ENCODE measurements at regions not wholly inside any gene's neighbourhood (a gene's known extent, or its start where the extent isn't known, plus 50 kb on each side); places are given as distances from the start of the nearest gene placed in this dataset.

DNA sequence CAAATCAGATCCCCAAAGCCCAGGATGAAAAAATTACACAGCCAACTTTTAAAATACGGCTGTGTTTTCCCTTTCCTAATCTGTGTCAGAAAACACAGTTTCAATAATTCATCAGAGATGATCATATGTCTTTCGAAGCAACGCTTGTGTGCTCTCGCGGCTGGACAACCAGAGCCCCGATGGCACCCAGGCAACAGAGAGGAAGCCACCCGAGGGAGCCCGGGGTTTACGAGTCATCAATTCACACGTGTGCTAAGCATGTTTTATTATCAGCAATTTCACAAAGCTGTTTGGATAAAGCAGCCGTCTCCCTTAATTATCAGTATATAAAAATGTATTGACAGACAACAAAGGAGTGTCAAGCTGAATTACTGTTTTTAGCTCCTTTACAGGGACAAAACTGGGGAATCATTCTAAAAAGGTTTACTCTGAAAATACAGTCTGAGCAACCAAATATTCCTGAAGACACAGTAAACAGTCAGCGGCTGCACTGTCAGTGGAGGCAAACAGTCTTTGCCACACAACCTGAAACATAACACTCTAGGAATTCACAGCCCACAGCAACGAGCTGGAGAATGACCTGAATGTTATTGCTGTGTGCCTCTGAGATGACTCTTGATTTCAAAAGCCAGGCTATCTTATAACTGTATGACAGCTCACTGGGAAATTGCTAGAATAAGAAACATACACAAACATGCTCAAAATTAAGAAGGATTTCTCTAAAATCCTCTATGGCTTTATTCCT lies 201.0 kb downstream of the SIPA1L2 start:
- intact Hi-C loops (cut with micrococcal nuclease) (loop anchor here (10.0 kb wide), 1 partner anchor 196 kb away; no protein-coding TSS in a partner anchor), dilution Hi-C loops (cut with MboI; ENCODE audit: extremely low pct_ligation_motif_present, low sequenced_read_pairs) (no loop called here)
- H2AFZ ChIP-seq (ENCODE audit: low read depth, low read length) = no peak overlapping the region

DNA sequence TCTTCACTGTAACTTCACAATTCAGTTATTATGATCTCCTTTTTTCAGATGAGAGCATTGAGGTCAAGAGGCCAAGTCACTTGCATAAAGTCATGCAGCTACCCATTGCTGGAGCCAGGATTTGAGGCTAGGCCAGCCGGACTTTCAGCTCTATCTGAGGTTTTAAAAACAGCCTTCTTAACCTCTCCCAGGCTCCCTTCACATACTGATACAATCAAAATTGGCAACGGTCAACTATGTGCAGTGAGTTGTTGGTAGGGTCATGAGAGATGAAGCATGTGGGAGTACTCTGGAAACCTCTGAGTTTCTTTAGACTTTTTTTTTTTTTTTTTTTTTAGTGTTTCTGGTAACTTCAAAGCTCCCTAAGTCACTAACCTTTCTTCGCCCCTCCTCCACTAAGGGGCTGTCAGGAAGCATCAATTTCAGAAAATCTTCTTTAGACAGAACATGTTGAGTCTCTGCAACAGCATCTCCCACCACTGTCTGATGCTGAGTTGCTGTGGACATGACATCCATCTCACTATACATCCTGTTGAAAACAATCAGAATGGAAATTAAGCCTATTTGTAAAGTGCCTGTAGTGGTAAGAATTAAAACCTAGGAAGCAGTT lies 201.8 kb downstream of the SIPA1L2 start:
- BruUV-seq (replicated peaks) = no TSS peak
- H3K79me2 ChIP-seq (ENCODE audit: control insufficient read depth, insufficient read depth, low read length) = no peaks in the 10 kb centered on the region
- DNase-seq (ENCODE audit: low read depth, low spot score) (no peak), FAIRE-seq (no peak)
- no peak overlapping the region for H3K4me3 ChIP-seq (replicated peaks in 1 of 3; ENCODE audit: insufficient read depth in 1 of 3, low read depth in 1 of 3, low read length in 3 of 3)
- H2AFZ ChIP-seq (ENCODE audit: low read depth, low read length) = no peak overlapping the region
- CTCF ChIA-PET = interaction anchor here (0.6 to 1.1 kb wide), 2 partner anchors 17 to 192 kb away, joined by 3 read pairs; no protein-coding TSS in a partner anchor
- H3K27me3 ChIP-seq (ENCODE audit: control insufficient read depth in 2 of 2, insufficient read depth in 2 of 2, low read length in 2 of 2) = no peaks in the 10 kb centered on the region
- H3K27ac ChIP-seq (ENCODE audit: insufficient read depth, low read depth, low read length) = no peak overlapping the region
- no peak overlapping the region for H3K9ac ChIP-seq (replicated peaks; ENCODE audit: extremely low read depth, insufficient read depth, low read length)
- no peaks in the 10 kb centered on the region for H4K20me1 ChIP-seq (replicated peaks; ENCODE audit: control insufficient read depth, extremely low read depth, insufficient read depth, low read length)
- intact Hi-C loops (cut with micrococcal nuclease) (loop anchor here (10.0 kb wide), 1 partner anchor 197 kb away; no protein-coding TSS in a partner anchor), dilution Hi-C loops (cut with MboI; ENCODE audit: extremely low pct_ligation_motif_present, low sequenced_read_pairs) (no loop called here)
- H3K4me1 ChIP-seq (ENCODE audit: control insufficient read depth, extremely low read depth, insufficient read depth, low read length) = no peaks in the 10 kb centered on the region
- H3K9me1 ChIP-seq (replicated peaks; ENCODE audit: control insufficient read depth, extremely low read depth, insufficient read depth, low read length) = no peaks in the 10 kb centered on the region
- no peaks in the 10 kb centered on the region for H3K36me3 ChIP-seq (ENCODE audit: control insufficient read depth in 2 of 2, extremely low read depth in 1 of 2, insufficient read depth in 2 of 2, low read length in 2 of 2)
- POLR2A ChIA-PET = interaction anchor here (0.6 kb wide), 1 partner anchor 40 kb away, joined by 3 read pairs; no protein-coding TSS in a partner anchor
- no peak overlapping the region for H3K4me2 ChIP-seq (ENCODE audit: insufficient read depth, low read length)
- TF ChIP-seq, protein P1, sequence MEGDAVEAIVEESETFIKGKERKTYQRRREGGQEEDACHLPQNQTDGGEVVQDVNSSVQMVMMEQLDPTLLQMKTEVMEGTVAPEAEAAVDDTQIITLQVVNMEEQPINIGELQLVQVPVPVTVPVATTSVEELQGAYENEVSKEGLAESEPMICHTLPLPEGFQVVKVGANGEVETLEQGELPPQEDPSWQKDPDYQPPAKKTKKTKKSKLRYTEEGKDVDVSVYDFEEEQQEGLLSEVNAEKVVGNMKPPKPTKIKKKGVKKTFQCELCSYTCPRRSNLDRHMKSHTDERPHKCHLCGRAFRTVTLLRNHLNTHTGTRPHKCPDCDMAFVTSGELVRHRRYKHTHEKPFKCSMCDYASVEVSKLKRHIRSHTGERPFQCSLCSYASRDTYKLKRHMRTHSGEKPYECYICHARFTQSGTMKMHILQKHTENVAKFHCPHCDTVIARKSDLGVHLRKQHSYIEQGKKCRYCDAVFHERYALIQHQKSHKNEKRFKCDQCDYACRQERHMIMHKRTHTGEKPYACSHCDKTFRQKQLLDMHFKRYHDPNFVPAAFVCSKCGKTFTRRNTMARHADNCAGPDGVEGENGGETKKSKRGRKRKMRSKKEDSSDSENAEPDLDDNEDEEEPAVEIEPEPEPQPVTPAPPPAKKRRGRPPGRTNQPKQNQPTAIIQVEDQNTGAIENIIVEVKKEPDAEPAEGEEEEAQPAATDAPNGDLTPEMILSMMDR (IDR thresholded peaks at IDR 0.05; ENCODE audit: extremely low read depth in 1 of 2, insufficient read depth in 1 of 2, low read depth in 1 of 2, low read length in 2 of 2) = no peak
- TF ChIP-seq POLR2A (IDR thresholded peaks at IDR 0.05; ENCODE audit: low read depth, low read length) (no peak), POLR2AphosphoS5 (IDR thresholded peaks at IDR 0.05; ENCODE audit: insufficient read depth, low read depth, low read length) (no peak)
- no peaks in the 10 kb centered on the region for H3K9me3 ChIP-seq (replicated peaks; ENCODE audit: control insufficient read depth, insufficient read depth, low read length)

More for the DNA sequence above, 201.0 kb downstream of the SIPA1L2 start:
- no peak for TF ChIP-seq MYC (IDR thresholded peaks at IDR 0.05; ENCODE audit: low read depth, low read length)
- Histone ChIP-seq H3K4me2 (ENCODE audit: insufficient read depth, low read length) (no peak overlapping the region), H4K20me1 (replicated peaks; ENCODE audit: control insufficient read depth, extremely low read depth, insufficient read depth, low read length) (no peaks in the 10 kb centered on the region), H3K9me3 (replicated peaks; ENCODE audit: control insufficient read depth, insufficient read depth, low read length) (no peaks in the 10 kb centered on the region), H3K27ac (ENCODE audit: insufficient read depth, low read depth, low read length) (no peak overlapping the region), H3K9ac (replicated peaks; ENCODE audit: extremely low read depth, insufficient read depth, low read length) (no peak overlapping the region), H3K36me3 (ENCODE audit: control insufficient read depth in 2 of 2, extremely low read depth in 1 of 2, insufficient read depth in 2 of 2, low read length in 2 of 2) (no peaks in the 10 kb centered on the region), H3K4me3 (replicated peaks in 1 of 3; ENCODE audit: insufficient read depth in 1 of 3, low read depth in 1 of 3, low read length in 3 of 3) (no peak overlapping the region), H3K4me1 (ENCODE audit: control insufficient read depth, extremely low read depth, insufficient read depth, low read length) (no peaks in the 10 kb centered on the region), H3K79me2 (ENCODE audit: control insufficient read depth, insufficient read depth, low read length) (no peaks in the 10 kb centered on the region), H3K9me1 (replicated peaks; ENCODE audit: control insufficient read depth, extremely low read depth, insufficient read depth, low read length) (no peaks in the 10 kb centered on the region), H3K27me3 (ENCODE audit: control insufficient read depth in 2 of 2, insufficient read depth in 2 of 2, low read length in 2 of 2) (no peaks in the 10 kb centered on the region)
- BruUV-seq (replicated peaks) = no TSS peak
- DNase-seq (ENCODE audit: low read depth, low spot score) (no peak), FAIRE-seq (no peak)
- ChIA-PET CTCF (interaction anchor here (0.6 to 1.1 kb wide), 2 partner anchors 18 to 192 kb away, joined by 3 read pairs; no protein-coding TSS in a partner anchor), POLR2A (interaction anchor here (0.6 kb wide), 2 partner anchors 41 to 585 kb away, joined by 3 read pairs; no protein-coding TSS in a partner anchor)

Data from endothelial cell of umbilical vein (primary cell).